ENCODE measurements at regions not wholly inside any gene's neighbourhood (a gene's known extent, or its start where the extent isn't known, plus 50 kb on each side); places are given as distances from the start of the nearest gene placed in this dataset.

DNA sequence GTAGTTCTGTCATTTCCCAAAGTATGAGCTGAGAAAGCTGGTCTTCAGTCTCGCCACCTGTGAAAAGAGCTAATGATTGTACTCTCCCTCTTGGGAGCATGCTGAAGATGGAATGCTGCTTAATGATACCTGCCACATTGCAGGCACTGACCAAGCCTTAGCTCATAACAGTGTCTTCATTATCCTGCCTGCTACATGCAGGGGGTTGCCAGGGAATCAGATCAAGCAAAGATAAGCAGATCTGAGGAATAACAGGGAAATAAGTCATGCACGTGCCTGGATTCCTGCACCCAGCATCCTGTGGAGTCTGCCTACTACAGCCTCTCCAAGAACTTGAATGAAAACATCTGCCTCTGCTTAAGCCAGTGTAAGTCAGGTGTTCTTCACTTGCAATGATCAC, 667.3 kb downstream of the NPHP4 start:
- TF ChIP-seq, protein P1, sequence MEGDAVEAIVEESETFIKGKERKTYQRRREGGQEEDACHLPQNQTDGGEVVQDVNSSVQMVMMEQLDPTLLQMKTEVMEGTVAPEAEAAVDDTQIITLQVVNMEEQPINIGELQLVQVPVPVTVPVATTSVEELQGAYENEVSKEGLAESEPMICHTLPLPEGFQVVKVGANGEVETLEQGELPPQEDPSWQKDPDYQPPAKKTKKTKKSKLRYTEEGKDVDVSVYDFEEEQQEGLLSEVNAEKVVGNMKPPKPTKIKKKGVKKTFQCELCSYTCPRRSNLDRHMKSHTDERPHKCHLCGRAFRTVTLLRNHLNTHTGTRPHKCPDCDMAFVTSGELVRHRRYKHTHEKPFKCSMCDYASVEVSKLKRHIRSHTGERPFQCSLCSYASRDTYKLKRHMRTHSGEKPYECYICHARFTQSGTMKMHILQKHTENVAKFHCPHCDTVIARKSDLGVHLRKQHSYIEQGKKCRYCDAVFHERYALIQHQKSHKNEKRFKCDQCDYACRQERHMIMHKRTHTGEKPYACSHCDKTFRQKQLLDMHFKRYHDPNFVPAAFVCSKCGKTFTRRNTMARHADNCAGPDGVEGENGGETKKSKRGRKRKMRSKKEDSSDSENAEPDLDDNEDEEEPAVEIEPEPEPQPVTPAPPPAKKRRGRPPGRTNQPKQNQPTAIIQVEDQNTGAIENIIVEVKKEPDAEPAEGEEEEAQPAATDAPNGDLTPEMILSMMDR (IDR thresholded peaks at IDR 0.05), result no peak
- no peak for TF ChIP-seq POLR2A (IDR thresholded peaks at IDR 0.05)

All from body of pancreas (tissue), 4 donors.